Fibroblast of skin of left quadriceps (primary cell): ENCODE measurements at regions not wholly inside any gene's neighbourhood (a gene's known extent, or its start where the extent isn't known, plus 50 kb on each side); places are given as distances from the start of the nearest gene placed in this dataset.
"Not testable (repeated sequence)": the region's sequence is repeated elsewhere in the genome, so short reads cannot be mapped to it uniquely, and the experiment has no call there.

ENCODE experiments used
- DNase-seq, 2 experiments: peaks; one replicate each; pipeline ENCODE4 v3.0.0-alpha.2; 2013; ENCODE audit warnings: low read depth in 2 of 2

- no peak for DNase-seq
Measured at GRCh38 chr9:113705306-113705927, 170.7 kb upstream of the ZNF618 start.

GRCh38 chr9:113705928-113706519 lies 170.1 kb upstream of the ZNF618 start:
- no peak for DNase-seq

DNA sequence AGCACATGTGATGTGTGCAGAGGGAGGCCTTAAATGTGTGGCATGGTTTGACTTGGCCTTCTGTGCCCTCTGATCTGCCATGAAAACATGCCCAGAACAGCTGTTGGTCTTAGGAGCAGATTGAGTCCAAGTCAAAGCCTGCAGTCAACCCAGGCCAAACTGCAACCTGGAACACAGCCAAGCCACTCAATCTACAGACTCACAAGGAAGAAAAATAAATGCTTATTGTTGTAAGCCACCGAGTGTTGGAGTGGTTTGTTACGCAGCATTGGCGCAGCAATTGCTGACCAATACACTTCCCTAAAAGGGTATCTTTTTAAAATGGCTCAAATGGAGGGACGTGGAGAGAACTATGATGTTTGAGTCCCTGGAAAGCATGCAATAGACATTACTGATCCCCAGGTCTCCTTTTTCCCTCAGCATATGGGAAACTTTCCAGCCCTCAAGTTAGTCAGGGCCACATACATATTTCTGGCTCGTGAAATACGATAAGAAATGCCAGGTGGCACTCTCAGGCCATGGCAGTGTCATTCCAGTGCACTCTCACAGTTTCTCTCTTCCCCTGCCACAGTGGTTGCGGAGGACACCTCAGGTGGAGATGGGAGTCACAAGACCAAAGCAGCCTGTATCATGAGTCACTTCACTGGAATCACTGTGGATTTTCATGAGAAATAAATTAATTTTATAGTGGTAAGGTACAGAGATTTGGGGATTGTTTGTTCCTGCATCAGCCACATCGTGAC lies 168.0 kb upstream of the ZNF618 start:
- no peak for DNase-seq

- no peak for DNase-seq
Measured at GRCh38 chr9:113708821-113709713, 167.0 kb upstream of the ZNF618 start.

GRCh38 chr9:113709721-113710120 lies 166.4 kb upstream of the ZNF618 start:
- DNase-seq, result no peak

GRCh38 chr9:113711251-113711650 lies 164.9 kb upstream of the ZNF618 start:
- DNase-seq, result no peak

DNA sequence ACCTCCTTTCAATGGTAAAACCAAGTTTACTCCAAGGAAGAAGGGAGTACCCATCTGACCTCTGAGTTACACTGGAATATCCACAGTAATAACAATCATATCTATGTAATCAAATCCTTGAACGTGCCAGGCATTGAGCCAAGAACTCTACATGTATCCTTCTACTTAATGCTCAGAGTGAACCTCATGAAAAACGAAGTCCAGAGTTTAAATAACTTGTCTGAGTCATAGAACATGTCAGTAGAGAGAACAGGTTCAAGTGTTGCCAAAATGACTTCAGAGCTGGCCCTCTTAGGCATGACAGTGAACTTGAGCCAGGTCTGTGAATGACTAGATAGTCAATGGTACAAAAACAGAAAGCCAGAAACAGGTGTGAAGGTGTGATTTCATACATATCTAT lies 164.1 kb upstream of the ZNF618 start:
- peak in 1 of 2 experiments; percentile 20 for DNase-seq

- peak in 1 of 2 experiments; percentile 1 for DNase-seq
Measured at GRCh38 chr9:113715086-113715485, 161.0 kb upstream of the ZNF618 start.

DNA sequence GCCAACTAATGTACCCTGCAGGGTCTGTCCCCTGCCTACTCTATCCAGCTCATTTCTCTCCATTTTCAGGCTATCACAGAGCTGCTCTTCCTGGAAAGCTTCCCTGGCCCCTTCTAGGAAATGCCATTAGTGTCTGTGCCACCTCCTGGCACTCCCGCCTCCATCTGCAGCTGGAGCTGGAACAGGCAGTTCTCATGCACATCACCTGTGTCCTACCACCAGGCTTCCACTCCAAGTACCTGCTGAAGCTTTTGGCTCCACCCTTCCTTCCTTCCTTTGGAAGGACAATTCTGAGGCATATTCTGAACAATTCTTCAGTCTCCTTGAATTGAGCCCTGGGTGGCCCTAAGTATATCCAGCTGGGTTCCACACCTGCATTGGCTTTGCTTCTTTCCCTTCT lies 156.2 kb upstream of the ZNF618 start:
- DNase-seq, result no peak

DNA sequence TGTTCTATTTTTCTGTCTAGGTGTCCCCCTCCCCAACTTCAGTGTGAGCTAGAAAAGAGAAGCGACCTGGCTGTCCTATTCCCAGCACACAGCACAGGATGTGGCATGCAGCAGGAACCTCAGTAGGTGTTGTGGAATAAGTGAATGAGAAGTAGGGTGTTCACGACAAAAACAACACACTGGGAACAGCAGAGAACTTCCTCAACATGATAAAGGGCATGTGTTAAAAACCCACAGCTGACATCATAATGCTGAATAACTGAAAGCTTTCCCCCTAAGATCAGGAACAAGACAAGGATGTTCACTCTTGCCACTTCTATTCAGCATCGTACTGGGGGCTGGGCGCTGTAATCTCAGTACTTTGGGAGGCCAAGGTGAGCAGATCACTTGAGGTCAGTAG lies 155.6 kb upstream of the ZNF618 start:
- no peak for DNase-seq

- no peak for DNase-seq
Measured at GRCh38 chr9:113721856-113722255, 154.3 kb upstream of the ZNF618 start.

DNA sequence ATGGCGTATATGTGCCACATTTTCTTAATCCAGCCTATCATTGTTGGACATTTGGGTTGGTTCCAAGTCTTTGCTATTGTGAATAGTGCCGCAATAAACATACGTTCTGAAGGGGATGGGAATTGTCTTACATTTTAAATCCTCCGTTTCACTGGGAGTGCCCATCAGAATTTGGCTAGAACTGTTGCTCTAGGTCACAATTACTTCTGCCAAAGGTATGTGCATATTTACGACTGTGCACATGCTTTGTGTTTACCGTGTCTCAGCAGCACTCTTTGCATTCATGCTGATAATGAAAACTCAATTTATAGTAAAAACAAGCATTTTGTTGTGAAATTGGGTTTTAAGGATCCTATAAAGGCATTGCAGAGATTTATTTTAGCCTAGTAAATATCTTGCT lies 151.9 kb upstream of the ZNF618 start:
- no peak for DNase-seq

- no peak for DNase-seq
Measured at GRCh38 chr9:113728989-113729388, 147.1 kb upstream of the ZNF618 start.

- no peak for DNase-seq
Measured at GRCh38 chr9:113734826-113735225, 141.3 kb upstream of the ZNF618 start.

DNA sequence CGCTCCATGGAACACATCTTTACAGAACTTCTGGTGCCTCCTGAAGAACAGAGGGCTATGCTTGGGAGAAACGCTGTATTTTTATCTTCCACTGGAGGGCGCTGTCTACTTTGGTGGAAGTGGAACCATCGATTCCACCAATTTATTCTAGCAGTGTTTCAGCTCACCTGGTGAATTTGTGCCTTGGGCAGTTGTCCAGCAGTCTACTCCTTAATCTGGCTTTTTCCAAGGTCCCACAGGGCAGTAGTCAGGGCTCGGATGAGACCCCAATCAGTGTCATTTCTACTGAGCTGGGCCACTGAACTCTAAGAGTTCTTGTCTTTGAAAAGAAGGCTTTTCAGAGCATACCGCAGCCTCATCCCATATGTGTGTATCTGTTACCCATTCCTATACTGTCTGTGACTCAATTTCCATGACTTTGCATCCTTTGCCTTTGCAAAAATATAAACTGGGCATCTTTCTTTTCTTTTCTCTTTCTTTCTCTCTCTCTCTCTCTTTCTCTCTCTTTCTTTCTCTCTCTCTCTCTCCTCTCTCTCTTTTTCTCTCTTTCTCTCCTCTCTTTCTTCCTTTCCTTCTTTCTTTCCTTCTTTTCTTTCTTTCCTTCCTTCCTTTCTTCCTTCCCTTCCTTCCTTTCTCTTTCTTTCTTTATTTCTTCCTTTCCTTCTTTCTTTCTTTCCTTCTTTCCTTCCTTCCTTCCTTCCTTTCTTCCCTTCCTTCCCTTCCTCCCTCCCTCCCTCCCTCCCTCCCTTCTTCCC lies 138.4 kb upstream of the ZNF618 start:
- DNase-seq, result peak; percentile 24 to 28

GRCh38 chr9:113738496-113738892 lies 137.6 kb upstream of the ZNF618 start:
- no peak for DNase-seq

DNA sequence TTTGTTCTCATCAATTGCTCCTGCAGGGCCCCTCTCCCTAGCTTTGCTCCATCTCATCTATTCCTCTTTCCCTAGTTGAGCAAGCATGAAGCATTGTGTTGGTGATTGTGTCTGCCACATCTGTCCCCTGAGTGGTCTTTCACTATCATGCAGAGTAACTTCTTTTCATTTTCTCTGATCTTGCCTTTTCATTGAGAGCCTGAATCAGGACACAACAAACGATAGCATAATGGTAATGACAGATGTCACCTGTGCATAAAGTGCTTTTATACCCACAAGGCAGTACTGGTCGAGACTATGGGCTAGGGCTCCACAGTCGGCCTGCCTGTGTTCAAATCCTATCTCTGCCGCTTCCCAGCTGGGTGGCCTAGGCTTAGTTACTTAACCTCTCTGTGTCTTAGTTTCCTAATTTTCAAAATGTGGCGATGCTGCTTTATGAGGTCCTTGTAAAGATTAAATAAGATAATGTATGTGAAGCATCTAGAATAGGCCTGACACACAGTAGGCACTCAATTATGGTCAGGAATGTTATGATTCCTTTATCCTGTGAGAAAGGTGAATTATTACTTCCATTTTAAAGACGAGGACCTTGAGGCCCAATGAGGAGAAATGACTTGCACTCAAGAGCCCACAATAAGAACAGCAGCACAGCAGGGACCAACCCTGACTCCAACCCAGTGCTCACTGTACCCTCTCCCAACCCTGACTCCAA lies 137.1 kb upstream of the ZNF618 start:
- DNase-seq, result no peak

DNA sequence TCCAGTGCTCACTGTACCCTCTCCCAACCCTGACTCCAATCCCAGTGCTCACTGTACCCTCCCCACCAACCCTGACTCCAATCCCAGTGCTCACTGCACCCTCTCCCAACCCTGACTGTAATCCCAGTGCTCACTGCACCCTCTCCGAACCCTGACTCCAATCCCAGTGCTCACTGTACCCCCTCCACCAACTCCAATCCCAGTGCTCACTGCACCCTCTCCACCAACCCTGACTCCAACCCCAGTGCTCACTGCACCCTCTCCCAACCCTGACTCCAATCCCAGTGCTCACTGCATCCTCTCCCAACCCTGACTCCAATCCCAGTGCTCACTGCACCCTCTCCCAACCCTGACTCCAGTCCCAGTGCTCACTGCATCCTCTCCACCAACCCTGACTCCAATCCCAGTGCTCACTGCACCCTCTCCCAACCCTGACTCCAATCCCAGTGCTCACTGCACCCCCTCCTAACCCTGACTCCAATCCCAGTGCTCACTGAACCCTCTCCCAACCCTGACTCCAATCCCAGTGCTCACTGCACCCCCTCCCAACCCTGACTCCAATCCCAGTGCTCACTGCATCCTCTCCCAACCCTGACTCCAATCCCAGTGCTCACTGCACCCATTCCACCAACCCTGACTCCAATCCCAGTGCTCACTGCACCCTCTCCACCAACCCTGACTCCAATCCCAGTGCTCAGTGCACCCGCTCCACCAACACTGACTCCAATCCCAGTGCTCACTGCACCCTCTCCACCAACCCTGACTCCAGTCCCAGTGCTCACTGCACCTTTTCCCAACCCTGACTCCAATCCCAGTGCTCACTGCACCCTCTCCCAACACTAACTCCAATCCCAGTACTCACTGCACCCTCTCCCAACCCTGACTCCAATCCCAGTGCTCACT lies 136.3 kb upstream of the ZNF618 start:
- DNase-seq, result not testable (repeated sequence)
